Heart left ventricle (tissue), 16 donors: ENCODE measurements at regions not wholly inside any gene's neighbourhood (a gene's known extent, or its start where the extent isn't known, plus 50 kb on each side); places are given as distances from the start of the nearest gene placed in this dataset.

Source experiments
- ATAC-seq, 4 donors: fragments of 200-7000 bp; cut with Tn5 transposase; one replicate each; pipeline ENCODE4 v1.9.1; 2020 to 2022; ENCODE audit warnings: moderate library complexity in 4 of 4, mild to moderate bottlenecking in 3 of 4, moderate number of reproducible peaks in 1 of 4
- DNase-seq, 5 donors: peaks; one replicate each; pipeline ENCODE4 v3.0.0-alpha.2; 2020
- H3K27ac ChIP-seq, 12 donors: fragments of 200-600 bp; sonication (generic) in 4 of 12; one replicate each; pipeline versions ENCODE4 v1.5.0 to v1.8.0; 2016 to 2022; ENCODE audit warnings: mild to moderate bottlenecking in 2 of 12
- H3K27me3 ChIP-seq, 9 donors: fragments of 200-600 bp; sonication (generic) in 2 of 9; one replicate each; pipeline versions ENCODE4 v1.5.1 to v1.8.0; 2016 to 2022; ENCODE audit warnings: mild to moderate bottlenecking in 3 of 9
- H3K36me3 ChIP-seq, 9 donors: fragments of 200-600 bp; sonication (generic) in 2 of 9; one replicate each; pipeline versions ENCODE4 v1.5.0 to v1.8.0; 2018 to 2022; ENCODE audit warnings: mild to moderate bottlenecking in 2 of 9
- H3K4me1 ChIP-seq, 12 donors: fragments of 200-600 bp; sonication (generic) in 4 of 12; one replicate each; pipeline versions ENCODE4 v1.5.0 to v1.8.0; 2016 to 2022; ENCODE audit warnings: mild to moderate bottlenecking in 3 of 12
- H3K4me3 ChIP-seq, 12 donors: fragments of 200-600 bp; sonication (generic) in 4 of 12; one replicate each; pipeline versions ENCODE4 v1.5.0 to v1.8.0; 2017 to 2022; ENCODE audit warnings: mild to moderate bottlenecking in 9 of 12, moderate library complexity in 4 of 12
- H3K9me3 ChIP-seq, 12 donors: fragments of 200-600 bp; sonication (generic) in 4 of 12; one replicate each; pipeline versions ENCODE4 v1.5.0 to v1.8.0; 2016 to 2022; ENCODE audit warnings: mild to moderate bottlenecking in 1 of 12
- POLR2A ChIP-seq, 2 donors: fragments of 450-650 bp; IDR thresholded peaks; one replicate each; pipeline ENCODE4 v1.6.1; 2017; ENCODE audit warnings: antibody characterized with exemption in 2 of 2, mild to moderate bottlenecking in 2 of 2, moderate library complexity in 2 of 2
- WGBS, 4 donors: extraction: QIAGEN DNeasy Blood & Tissue Kit in 2 of 4; methylation state at CpG; one replicate each; pipeline versions ENCODE4 v1.1.5 to v1.1.7; 2013 to 2018; 5-methylcytosine and 5-hydroxymethylcytosine counted together
- intact Hi-C, 10 donors: fragments of 100-400 bp; cut with DNase I; formaldehyde crosslinking; loops; one replicate each; pipeline versions ENCODE4 v1.11.1 to v1.14.2; 2022
- TF ChIP-seq, protein P1 (sequence below), 12 donors: fragments of 200-600 bp; sonication (generic) in 4 of 12; IDR thresholded peaks; one replicate each; pipeline versions ENCODE4 v1.5.0 to v1.8.0; 2018 to 2022; ENCODE audit warnings: antibody characterized with exemption in 12 of 12, mild to moderate bottlenecking in 5 of 12
- donor health status: ischemic (EF 13 %, LVEDD 7.1; RV severe dilation, severe dysfunction).
- donor health status: healthy with polysubstance abuse.
- donor health status: DM: no; HTN: yes; CAD: no.
- donor health status: DM: no; HTN: no; CAD: no.
- donor health status: ischemic (EF 25% LVEDD 6.9; RV normal size, moderate dysfunction).
- donor health status: ischemic (EF 25% LVEDD 5.7; RV mildly dilated, moderate dysfunction).
- donor health status: healthy.
- donor health status: DM: yes; HTN: yes; CAD: no.
- donor health status: ischemic (EF 35%, LVEDD 5.7; RV mildly dilated, moderate dysfunction).
- donor health status: nonischemic (EF 11% LVEDD 7.7; RV severe dilation, severe dysfunction).
- donor health status: DM: yes; HTN: yes; CAD: no.
- donor health status: PGD.
- donor health status: ischemic (EF 29% LVEDD 5.4; RV normal size, mild dysfunction).
- donor health status: nonischemic (EF 23%, LVEDD 6.1; RV moderate dilation, normal function).

DNA sequence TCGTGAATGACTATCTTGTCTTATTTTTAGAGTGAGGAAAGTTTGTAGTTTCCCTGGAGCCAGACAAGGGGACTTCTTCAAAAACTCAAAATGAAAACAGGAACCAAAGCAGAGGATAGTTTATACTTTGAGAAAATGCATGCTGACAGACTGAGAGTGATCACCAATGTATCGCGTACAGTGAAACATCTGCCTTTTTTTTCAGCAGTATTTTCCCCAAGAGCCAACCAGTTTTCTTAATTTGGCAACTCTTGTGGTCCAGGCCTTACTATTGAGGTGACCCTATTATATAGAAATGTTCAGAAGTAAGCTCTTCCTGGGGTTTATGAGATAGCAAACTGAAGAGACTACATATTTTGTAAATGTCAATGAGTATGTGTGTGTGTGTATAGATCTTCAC, 153.7 kb upstream of the VRK2 start:
- Histone ChIP-seq H3K36me3 (no peaks in the 10 kb centered on the region), H3K4me3 (no peak overlapping the region), H3K27me3 (no peaks in the 10 kb centered on the region), H3K9me3 (no peaks in the 10 kb centered on the region), H3K27ac (peak overlapping the region in 1 of 12 donors; percentile 24), H3K4me1 (no peaks in the 10 kb centered on the region)
- TF ChIP-seq, protein P1, sequence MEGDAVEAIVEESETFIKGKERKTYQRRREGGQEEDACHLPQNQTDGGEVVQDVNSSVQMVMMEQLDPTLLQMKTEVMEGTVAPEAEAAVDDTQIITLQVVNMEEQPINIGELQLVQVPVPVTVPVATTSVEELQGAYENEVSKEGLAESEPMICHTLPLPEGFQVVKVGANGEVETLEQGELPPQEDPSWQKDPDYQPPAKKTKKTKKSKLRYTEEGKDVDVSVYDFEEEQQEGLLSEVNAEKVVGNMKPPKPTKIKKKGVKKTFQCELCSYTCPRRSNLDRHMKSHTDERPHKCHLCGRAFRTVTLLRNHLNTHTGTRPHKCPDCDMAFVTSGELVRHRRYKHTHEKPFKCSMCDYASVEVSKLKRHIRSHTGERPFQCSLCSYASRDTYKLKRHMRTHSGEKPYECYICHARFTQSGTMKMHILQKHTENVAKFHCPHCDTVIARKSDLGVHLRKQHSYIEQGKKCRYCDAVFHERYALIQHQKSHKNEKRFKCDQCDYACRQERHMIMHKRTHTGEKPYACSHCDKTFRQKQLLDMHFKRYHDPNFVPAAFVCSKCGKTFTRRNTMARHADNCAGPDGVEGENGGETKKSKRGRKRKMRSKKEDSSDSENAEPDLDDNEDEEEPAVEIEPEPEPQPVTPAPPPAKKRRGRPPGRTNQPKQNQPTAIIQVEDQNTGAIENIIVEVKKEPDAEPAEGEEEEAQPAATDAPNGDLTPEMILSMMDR (IDR thresholded peaks at IDR 0.05) = no peak
- no peak for TF ChIP-seq POLR2A (IDR thresholded peaks at IDR 0.05)
- intact Hi-C loops = no loop called here
- 76 to 83% (median 79%) methylated on average over 3 of the region's 3 CpGs for WGBS, 4 donors
- no peak for ATAC-seq
- DNase-seq = no peak

- no peak for TF ChIP-seq POLR2A (IDR thresholded peaks at IDR 0.05)
- TF ChIP-seq, protein P1 (IDR thresholded peaks at IDR 0.05) = no peak
- 82 to 87% (median 83%) methylated on average over 6 of the region's 6 CpGs for WGBS, 4 donors
- intact Hi-C loops = no loop called here
Measured at GRCh38 chr2:57893347-57893746, 153.3 kb upstream of the VRK2 start.

DNA sequence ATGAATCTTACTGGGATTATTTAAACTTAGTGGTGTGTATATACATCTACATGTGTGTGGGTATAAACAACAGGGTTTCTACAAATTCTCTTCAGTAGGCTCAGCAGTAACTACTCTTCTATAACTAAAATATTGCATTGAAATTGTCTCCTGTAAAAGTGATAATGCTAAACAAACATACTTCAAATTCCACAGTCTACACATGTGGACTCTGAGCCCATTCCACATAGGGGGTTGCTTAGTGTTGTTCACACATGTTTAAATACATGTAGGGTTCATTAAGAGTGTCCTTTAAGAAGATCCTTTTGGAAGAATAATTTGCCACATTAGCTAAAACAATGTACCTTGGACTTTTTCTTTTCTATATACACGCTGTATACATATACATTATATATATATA, 152.8 kb upstream of the VRK2 start:
- ATAC-seq = no peak
- no peak for DNase-seq
- intact Hi-C loops = no loop called here
- Histone ChIP-seq H3K9me3 (no peaks in the 10 kb centered on the region), H3K36me3 (no peaks in the 10 kb centered on the region), H3K4me1 (no peaks in the 10 kb centered on the region), H3K27ac (no peak overlapping the region), H3K27me3 (no peaks in the 10 kb centered on the region), H3K4me3 (no peak overlapping the region)
- WGBS, 4 donors = 88 to 96% (median 93%) methylated on average over 1 of the region's 1 CpG
- no peak for TF ChIP-seq POLR2A (IDR thresholded peaks at IDR 0.05)
- TF ChIP-seq, protein P1 (IDR thresholded peaks at IDR 0.05) = no peak

More at GRCh38 chr2:57893347-57893746, 153.3 kb upstream of the VRK2 start:
- H3K27ac ChIP-seq = peak overlapping the region in 1 of 12 donors; percentile 24
- no peaks in the 10 kb centered on the region for H3K36me3 ChIP-seq
- ATAC-seq = no peak
- H3K4me1 ChIP-seq = no peaks in the 10 kb centered on the region
- no peaks in the 10 kb centered on the region for H3K27me3 ChIP-seq
- DNase-seq = no peak
- no peaks in the 10 kb centered on the region for H3K9me3 ChIP-seq
- H3K4me3 ChIP-seq = no peak overlapping the region

- no peak overlapping the region for H3K27ac ChIP-seq
- no peaks in the 10 kb centered on the region for H3K9me3 ChIP-seq
- H3K4me1 ChIP-seq = no peaks in the 10 kb centered on the region
- H3K27me3 ChIP-seq = no peaks in the 10 kb centered on the region
- H3K36me3 ChIP-seq = no peaks in the 10 kb centered on the region
- DNase-seq (no peak), ATAC-seq (no peak)
- TF ChIP-seq, protein P1 (IDR thresholded peaks at IDR 0.05) = no peak
- no peak for TF ChIP-seq POLR2A (IDR thresholded peaks at IDR 0.05)
- no peak overlapping the region for H3K4me3 ChIP-seq
- intact Hi-C loops = no loop called here
- 85 to 95% (median 90%) methylated on average over 2 of the region's 2 CpGs for WGBS, 4 donors
Measured at GRCh38 chr2:57894381-57894780, 152.2 kb upstream of the VRK2 start.
